NCI-H1105 treated with DMSO at 0.1 percent for 48 hours (cell line): ENCODE measurements at regions not wholly inside any gene's neighbourhood (a gene's known extent, or its start where the extent isn't known, plus 50 kb on each side); places are given as distances from the start of the nearest gene placed in this dataset.
A peak's percentile ranks its signal among the peaks of the same experiment; 100 is the strongest.

ENCODE experiments used
- DNase-seq: peaks from one replicate; lab custom pipeline; 2025; lab: John Stamatoyannopoulos, UW

DNA sequence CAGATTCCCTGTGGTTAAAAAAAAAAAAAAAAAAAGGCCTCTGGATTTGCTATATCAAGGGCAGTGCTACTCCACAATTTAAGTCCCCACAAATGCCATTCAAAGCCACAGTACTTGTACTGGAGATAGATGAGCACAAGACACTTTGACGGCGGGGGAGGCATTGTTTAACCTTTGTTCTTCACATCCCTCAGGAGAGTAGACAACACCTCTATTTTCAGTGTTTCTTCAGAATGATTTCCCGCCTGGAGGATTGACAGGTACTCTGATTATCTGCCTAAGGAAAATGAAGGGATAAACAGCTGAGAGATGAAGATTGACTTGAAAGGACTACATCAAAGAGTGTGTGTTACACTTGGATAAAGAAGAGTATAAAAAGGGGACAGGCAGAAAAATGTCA is 58.7 kb downstream of the OTOL1 start:
- no peak for DNase-seq

DNA sequence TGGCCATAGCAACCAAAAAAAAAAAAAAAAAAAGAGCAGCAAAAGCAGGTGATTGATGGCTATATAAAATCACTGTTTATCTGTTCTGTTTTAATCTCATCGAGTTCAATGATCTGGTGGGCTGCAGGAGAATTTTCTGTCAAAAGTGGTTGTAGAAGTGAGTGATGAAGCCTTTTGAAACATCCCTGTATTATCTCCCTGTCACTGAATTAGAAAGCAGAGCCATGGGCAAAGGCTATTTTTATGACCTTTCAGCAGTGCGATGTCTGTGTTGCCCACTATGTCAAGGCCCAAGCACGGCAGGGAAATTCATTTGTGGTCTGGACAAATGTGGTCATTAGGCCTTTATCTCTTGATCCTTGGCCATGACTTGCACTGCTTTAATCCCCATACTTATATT is 59.9 kb downstream of the OTOL1 start:
- no peak for DNase-seq

DNA sequence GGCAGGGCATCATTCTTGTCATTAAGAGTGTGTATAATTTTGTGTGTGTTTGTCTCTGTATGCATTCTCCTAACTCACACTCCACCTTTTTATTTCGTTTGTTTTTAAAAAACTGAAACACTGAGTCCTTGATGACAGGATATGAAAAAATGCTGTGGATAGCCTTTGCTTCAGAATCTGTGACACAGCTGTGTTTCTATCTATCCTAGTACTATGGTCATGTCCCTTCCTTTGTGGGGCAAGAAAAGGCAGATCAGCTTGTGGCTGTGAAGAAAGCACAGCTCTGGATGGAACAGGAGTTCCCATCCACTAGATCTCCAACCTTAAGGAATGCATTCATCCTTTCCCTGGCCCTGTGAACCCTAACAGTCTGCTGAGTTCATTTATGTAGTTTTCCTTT is 60.3 kb downstream of the OTOL1 start:
- DNase-seq: no peak

DNA sequence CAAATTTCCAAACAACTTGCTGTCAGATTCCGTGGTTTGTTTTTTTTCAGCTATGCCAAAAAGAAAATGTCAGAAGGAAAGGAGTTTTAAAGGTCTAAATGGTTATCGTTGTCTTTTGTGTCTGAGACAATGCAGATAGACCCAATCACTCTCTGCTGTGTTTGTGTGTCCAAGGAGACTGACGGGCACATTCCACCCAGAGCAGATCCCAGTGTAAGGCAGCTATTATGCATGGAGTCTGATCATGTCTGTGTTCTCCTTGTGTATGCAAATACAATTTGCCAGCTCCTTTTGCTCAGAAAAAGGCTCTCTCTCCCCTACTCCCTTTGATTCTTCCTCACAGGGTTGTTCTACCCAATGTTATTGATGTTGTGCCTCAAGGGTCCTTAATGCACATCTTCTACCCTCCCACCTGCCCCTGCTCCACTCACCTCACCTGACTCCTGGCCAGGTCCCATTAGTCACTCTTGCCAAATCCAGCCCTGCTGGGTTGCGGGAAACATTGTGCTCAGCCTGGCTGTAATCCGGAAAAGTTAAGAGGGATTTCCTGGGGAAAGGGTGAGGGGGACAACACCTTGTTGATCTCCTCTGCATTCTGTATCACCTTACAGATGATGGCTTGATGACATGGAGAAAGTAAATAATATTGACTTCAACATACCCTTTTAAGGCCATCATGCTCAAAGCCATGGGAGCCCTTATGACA is 61.0 kb downstream of the OTOL1 start:
- DNase-seq: no peak

DNA sequence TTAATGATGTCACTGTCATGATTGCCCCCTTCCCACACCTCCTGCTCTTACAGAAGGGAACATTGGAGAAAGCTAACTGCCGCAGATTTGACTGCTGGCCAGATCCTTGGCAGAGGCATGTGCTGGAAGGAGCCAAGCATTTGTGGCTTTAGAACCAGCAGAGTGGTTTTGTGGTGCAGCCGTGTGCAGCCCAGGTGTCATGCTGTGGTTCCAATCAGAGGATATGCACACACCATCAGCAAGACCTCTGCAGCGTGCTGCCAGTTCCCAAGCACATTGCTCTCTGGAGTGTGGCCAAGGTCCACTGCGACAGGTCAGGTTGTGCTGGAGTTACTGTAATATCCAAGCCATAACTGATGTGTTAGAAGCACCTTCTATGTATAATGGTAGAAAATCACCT is 61.6 kb downstream of the OTOL1 start:
- DNase-seq: no peak

DNA sequence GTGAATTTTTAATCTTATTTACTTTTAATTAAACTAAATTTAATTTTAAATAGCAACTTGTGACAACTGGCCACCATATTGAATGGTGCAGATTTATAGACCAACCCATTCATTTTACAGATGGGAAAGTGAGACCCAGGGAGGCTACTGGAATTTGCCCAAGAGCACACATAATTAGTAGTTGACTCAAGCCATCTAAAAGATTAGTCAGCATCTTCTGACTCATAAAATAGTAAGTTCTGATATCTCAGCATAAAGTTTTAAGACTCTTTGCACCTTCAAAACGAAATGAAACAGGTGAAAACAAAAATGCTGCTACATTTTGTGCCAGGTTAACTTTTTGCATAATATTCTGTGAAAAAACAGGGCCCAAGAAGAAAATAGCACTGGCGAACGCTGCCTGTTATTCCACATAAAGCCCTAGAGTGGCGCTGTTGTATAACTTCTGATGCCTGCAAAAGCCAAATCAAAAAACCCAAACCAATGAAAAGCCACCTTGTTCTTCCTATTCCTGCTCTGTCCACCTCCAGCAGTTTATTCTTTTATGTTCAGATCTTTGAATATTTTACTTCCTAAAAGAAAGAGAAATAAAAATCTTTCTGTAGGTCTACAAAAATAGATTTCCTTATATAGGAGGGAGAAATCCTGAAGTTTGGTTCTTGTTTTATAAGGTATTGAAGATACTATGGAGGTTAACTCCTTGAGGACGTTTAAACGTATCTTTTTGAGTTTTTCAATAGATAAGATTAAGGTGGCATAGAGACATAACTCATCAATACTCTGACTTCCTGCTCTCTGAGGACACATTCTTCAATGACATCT is 62.8 kb downstream of the OTOL1 start:
- DNase-seq: peak; percentile 74

DNA sequence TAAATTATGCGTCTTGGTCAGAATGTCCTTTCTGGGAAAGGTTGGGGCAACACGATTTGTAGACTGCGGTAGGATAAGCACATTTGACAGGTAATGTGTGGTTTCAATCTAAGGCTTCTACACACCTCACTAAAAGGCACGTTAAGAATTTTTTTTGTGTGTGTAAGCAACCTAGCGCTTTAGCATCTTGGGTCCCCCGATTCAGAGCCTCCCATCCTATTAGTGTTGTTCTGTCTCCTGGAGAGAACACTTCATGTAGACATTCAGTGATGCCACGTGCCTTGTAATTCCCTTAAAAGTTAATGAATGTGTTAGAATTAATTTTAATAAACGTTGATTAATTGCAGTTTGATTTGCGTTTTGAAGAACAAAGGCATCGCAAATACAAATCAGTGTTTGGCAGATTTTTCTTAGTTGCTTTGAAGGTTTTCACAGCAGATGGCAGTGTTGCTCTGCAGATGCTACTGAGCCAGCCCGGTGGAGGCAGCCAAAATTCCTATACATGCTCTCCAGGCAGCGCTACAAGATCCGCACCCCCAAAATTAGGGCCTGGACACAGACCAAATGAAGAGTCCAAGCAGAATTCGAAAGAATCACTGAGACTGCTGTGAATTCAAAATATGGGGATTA is 63.5 kb downstream of the OTOL1 start:
- DNase-seq: peak; percentile 77

DNA sequence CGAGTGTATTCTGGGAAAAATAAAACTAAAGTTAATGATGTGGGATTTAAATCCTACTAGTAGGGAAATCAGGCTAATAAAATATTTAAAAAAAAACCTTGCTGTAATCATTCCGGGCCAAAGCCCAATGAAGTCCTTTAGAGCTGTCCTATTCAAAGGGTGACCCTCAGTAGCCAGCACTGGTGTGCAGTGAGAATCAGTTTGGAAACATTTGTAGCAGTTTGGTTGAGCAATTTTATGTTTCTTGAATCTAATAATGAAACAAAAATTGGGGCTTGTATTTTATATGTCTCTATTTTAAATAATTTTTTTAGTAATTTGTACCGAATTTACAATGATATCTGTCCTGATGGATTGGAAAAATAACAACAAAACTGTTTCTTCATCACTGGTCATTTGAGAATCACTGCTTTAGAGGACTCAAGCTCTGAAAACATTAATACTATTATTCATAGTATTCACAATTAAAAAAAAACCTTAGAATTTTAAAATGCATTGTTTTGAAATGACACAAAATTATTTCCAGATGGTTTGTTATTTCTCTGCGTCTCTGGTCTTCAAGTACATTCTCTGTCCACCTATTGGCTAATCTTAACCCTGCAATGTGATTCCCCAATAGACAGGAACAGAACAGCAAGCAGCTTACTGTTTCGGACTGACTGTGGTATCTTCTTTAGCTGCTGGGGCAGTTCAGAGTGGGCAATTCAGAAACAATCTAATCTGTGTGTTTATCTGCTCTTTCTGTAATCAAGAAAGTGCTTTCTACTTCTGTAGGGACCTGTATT is 71.2 kb downstream of the OTOL1 start:
- no peak for DNase-seq

DNA sequence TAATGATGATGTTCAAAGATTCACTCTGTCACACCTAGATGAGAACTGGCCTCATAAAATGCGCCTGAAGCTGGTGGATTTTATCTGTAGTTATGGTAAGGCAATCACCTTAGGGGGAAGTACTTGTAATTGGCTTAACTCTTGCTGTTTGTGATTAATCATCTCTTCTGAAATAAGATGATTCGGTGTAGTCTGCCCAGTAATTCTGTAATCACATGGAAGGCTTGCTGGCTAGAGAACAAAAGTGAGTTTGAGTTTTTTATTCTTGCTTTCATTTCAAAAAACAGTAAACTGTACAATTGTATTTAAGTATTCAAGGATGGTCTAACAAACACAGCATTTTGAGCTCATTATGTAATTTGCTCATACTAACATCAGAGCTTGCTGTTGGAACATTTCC is 72.1 kb downstream of the OTOL1 start:
- DNase-seq: no peak

DNA sequence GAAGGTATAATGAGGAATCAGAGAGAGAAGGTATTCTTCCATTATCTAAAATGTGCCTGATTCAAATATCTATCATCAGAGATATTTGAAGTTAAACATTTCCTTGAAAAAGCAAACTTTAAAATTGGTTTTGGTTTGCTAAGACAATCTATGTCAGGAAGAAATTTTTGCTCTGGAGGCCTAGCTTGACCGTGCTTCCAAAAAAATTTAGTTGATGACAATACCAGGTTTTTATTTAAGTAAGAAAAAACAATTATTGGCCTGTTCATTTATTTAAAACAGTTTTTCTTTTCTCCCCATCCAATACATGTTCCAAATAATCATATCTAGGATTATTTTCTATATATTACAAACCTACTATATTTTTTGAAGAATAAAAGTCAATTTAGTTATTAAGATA is 75.3 kb downstream of the OTOL1 start:
- no peak for DNase-seq

DNA sequence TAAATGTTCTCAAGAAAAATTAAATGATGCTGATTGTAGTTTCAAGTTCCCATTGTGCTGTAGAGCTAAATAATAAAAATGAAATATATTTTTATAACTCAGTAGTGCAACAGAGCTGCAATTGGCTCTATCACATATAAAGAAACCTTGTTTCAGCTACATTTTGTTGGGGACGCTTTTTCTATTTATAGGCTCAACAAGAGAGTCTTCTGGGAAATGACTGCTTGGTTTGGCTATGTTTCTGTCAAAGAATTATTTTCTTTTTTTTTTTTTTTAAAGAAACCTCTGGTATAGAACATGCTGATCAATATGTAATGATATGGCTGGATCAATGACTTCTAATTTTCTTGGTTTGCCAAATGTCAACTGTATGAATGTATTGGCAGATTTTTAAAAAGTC is 76.5 kb downstream of the OTOL1 start:
- no peak for DNase-seq

DNA sequence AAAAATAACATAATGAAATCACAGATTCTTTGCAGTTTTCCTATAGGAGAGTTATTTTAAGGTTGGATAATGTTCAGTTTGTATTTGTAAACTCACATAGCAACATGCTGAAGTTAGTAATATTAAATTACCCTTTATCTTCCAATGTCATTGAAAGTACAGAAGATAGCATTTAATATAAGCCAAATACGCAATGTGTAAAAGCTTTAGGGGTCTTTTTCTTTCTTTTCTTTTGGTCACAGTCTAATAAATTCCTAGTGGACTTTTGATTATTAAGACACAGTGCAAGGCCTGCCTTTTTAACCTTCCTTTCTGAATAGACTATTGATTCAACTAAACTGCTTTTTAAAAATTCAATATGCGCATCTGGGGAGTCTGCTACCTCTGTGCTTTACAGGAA is 79.3 kb downstream of the OTOL1 start:
- no peak for DNase-seq

DNA sequence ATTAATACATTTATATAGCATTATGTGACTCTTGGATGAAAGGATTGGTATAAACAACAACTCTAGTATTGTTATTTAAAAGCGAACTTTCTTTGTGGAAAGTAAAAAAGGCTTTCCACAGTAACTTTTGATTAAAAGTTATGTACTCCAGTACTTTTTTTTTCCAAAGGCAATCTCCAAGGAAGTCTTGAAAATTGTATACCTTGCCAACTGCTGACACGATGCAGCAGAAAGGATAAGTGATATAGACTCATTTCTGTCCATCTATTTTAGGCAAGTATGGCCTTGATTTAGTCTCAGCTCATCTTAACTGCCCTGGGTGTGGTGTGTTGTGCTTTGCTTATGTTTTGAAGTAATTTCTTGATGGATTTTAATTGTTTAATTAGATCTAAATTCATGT is 79.7 kb downstream of the OTOL1 start:
- DNase-seq: no peak

DNA sequence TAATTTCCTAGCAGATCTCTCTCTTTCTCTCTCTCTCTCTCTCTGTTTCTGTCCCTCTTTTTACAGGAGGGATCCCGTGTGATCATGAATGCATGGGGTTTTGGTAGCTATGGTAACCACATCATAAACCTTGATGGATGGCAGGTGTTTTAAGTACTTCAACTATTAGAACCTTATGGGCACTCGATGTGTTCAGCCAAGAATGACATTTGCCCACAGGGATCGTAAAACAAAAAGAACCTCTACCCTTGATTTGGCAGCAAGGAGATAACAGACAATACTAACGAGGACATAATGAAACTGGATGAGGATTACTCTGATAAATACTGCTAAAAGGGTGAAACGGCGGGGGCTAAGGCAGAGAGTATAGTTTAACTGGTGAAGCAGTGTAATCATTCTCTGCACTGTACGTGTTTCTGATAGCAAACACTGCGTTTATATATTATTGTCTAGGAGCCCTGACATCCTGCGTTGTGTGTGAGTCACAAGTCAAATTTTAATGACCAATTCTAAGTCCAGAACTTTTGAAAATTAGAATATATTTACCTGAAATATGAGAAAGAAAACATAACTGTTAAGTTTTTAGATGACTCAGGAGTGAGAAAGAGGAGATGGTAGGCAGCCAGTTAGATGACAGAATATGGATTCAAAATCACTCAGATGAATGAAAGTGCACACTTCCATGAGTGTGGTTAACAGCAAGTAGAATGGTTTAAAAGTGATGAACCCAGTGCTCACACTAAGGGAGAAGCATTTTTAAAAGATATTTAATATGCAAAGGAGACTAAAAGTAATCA is 80.3 kb downstream of the OTOL1 start:
- peak; percentile 100 for DNase-seq

DNA sequence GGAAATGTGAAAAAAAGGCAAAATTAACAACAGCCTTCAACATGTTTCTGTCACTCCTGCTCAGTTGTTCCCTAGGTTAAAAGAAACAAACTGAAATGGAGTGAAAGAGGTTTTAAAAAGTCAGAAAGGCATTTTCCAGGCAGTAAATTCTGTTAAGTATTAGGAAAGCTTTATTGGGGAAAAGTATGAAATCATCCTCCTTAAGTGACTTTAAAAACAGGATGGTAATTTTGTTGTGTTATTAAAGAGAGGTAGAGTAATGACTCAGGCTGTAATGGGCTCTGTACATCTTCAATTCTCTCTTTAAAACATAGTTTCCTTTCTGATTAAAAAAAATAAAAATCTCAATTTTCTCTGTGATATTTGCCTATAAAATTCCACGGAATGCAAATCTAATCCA is 81.1 kb downstream of the OTOL1 start:
- no peak for DNase-seq

DNA sequence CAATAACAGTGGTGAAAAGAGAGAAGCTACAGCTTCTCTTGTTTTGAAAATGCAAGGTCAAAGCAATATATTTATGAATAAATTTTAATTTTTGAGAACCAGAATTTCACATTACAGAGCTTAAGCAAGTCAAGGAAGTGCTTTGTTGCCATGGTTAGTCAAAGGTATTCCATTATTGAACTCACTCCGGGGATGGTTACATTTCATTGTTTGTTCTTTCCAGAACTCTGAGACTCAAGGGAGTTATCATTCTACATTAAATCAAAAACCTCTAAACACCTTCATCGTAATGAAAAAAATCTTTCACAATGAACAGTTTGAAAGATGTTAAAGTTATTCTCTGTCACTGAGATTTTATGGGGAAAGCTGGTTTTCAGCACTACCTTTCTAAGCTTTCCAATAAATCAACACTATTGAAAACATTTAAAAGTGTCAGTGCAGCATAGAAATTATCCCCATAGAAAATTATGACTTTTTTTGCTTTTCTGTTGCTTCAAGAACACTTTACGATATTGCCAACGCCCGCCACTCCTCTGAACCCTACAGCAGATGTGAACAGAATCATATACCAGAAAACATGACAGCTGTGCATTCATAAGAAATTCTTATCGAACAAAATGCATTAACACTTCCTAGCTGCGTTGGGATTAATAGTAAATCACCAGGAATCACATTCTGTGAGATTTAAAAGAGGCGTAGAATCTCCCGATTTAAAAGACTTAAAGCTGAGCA is 83.0 kb downstream of the OTOL1 start:
- no peak for DNase-seq

DNA sequence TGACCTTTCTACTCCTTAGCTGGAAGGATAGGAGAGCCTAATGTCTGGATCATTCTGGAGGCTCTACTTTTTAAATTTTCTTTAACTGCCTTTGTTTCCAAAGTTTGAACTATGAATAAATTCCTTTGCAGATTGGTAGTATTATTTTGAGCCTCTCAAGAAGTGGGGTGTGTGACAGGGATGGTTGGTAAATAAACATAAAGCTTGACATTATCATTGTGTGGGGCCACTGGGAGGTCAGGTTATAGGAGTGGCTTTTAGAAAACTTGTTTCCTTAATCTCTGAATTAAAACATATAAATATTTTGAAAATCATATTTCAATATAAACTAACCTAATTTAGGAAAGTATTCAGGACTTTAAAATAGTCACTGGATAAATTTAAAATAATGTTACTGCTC is 89.3 kb downstream of the OTOL1 start:
- DNase-seq: no peak

DNA sequence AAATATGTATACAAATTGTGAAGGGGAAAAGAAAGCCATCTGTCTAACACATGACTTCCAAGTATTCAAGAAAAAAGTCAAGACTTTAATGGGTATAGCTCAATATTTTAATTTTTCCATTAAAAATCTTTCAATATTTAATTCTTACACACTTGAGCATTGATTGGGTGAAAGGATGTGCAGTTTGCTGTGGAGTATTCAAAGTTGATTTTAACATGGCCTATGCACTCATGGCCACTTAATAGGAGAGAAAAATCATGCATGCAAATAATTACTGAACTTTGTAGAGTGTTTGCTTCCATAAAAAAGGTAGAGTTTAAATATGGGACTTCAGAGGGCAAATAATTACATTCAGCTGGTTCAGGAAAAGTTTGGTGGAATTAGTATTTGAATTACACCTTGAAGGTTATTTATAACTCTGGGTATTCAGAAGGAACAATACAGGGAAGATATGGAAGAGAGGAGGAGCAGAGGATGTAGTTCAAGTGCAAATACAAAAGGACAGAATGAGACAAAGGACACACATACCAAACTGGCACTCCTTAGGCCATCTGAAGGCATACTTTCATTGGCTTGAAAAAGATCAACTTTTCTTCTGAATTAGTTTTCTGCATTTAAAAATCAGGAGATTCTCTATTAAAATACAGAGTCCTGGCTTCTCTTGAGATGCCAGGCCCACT is 90.1 kb downstream of the OTOL1 start:
- no peak for DNase-seq

DNA sequence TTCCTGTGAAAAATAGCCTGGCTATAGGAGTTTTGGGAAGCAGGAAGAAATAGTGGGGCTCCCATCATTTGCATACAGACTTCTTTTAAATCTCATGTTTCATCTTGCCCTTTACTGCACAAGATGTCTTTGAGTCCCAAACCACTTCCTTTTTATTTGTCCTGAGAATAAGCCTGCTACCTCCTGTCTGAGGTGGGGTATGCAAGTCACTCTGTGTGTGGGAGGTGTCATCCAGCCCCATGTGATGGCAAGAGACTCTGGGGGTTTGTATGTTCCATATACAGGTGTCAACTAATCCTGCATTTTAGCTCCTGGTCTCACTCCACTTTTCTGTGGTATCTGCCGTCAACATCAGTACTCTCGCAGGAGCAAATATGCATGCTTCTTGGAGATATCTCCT is 102.0 kb downstream of the OTOL1 start:
- no peak for DNase-seq

DNA sequence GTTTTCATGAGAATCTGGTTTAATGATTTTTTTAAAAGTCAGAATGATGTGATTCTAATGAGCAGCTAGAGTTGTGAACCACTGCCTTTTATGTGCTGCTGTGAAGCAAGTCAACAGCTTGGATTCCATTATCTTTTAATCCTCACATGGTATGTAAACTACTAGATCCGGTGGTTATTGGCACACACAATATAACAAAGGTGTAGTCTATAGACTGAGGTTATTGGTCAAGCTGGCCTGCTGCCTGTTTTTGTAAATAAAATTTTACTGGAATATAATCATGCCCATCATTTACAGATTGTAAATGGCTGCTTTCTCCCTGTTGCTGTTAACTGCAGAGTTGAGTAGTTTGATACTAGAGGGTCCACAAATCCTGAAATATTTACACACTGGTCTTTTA is 103.1 kb downstream of the OTOL1 start:
- no peak for DNase-seq
